SK-N-SH (cell line): ENCODE measurements at regions not wholly inside any gene's neighbourhood (a gene's known extent, or its start where the extent isn't known, plus 50 kb on each side); places are given as distances from the start of the nearest gene placed in this dataset.

ENCODE experiments used
- CTCF ChIA-PET: fragments of 300-600, 350-600 bp; formaldehyde crosslinking; extraction: SDS; loops from one replicate; lab custom pipeline; 2021; lab: Yijun Ruan, JAX
- POLR2A ChIA-PET: fragments of 350-600 bp; sonication (Branson Sonifier 250); formaldehyde crosslinking; extraction: SDS; loops from one replicate; lab custom pipeline; 2020; ENCODE audit warnings: antibody characterized with exemption, inconsistent platforms; lab: Yijun Ruan, JAX
- DNase-seq: peaks from one replicate; pipeline ENCODE4 v3.0.0; 2012
- H2AFZ ChIP-seq: fragments of 200-600 bp; sonication (generic); 2 replicates; pipeline ENCODE4 v1.8.1; 2016; ENCODE audit warnings: antibody characterized with exemption, mild to moderate bottlenecking, low read depth
- H3F3A ChIP-seq: fragments of 200-600 bp; sonication (generic); replicated peaks from 2 replicates; pipeline ENCODE3; 2016; ENCODE audit warnings: antibody characterized with exemption, mild to moderate bottlenecking; ENCODE audit not compliant: insufficient read depth
- H3K27ac ChIP-seq, 2 experiments: fragments of 200-500 bp in 1 of 2; fragments of 200-600 bp in 1 of 2; sonication (Bioruptor generic) in 1 of 2; sonication (generic), shearing (Covaris generic) in 1 of 2; 2 replicates each; pipeline versions ENCODE4 v1.5.1 to v1.6.1; 2014 to 2016; ENCODE audit warnings: low read depth in 2 of 2, inconsistent platforms in 1 of 2, low read length in 1 of 2, mild to moderate bottlenecking in 1 of 2, mixed read lengths in 1 of 2
- H3K27me3 ChIP-seq: fragments of 200-600 bp; sonication (generic), shearing (Covaris generic); 2 replicates; pipeline ENCODE4 v1.6.1; 2016; ENCODE audit warnings: mixed run types; ENCODE audit not compliant: insufficient read depth
- H3K36me3 ChIP-seq, 2 experiments: fragments of 200-500 bp in 1 of 2; fragments of 200-600 bp in 1 of 2; sonication (Bioruptor generic) in 1 of 2; sonication (generic) in 1 of 2; replicated peaks in 1 of 2; 2 replicates each; pipeline versions ENCODE3 to v1.5.1; 2014 to 2016; ENCODE audit warnings: low read length in 1 of 2, mild to moderate bottlenecking in 1 of 2; ENCODE audit not compliant: insufficient read depth in 2 of 2, control insufficient read depth in 1 of 2
- H3K4me1 ChIP-seq, 2 experiments: fragments of 200-500 bp in 1 of 2; fragments of 200-600 bp in 1 of 2; sonication (Bioruptor generic) in 1 of 2; sonication (generic), shearing (Covaris generic) in 1 of 2; 2 replicates each; pipeline versions ENCODE4 v1.5.1 to v1.6.1; 2014 to 2016; ENCODE audit warnings: low read depth in 1 of 2, low read length in 1 of 2, mixed run types in 1 of 2; ENCODE audit not compliant: insufficient read depth in 2 of 2, control insufficient read depth in 1 of 2
- H3K4me2 ChIP-seq: fragments of 200-600 bp; sonication (generic), shearing (Covaris generic); 2 replicates; pipeline ENCODE4 v1.6.1; 2017; ENCODE audit warnings: mixed run types
- H3K4me3 ChIP-seq, 2 experiments: fragments of 200-500 bp in 1 of 2; fragments of 200-600 bp in 1 of 2; sonication (Bioruptor generic) in 1 of 2; sonication (generic), shearing (Covaris generic) in 1 of 2; 2 replicates each; pipeline versions ENCODE4 v1.5.1 to v1.8.1; 2014 to 2016; ENCODE audit warnings: low read depth in 2 of 2, inconsistent platforms in 1 of 2, low read length in 1 of 2, mild to moderate bottlenecking in 1 of 2, mixed read lengths in 1 of 2, moderate library complexity in 1 of 2
- H3K79me2 ChIP-seq: fragments of 200-600 bp; sonication (generic); 2 replicates; pipeline ENCODE4 v1.8.1; 2017; ENCODE audit warnings: mild to moderate bottlenecking; ENCODE audit not compliant: insufficient read depth
- H3K9ac ChIP-seq: fragments of 200-600 bp; sonication (generic); 2 replicates; pipeline ENCODE4 v1.6.1; 2017; ENCODE audit warnings: mixed run types
- H3K9me2 ChIP-seq: fragments of 200-600 bp; sonication (generic); 2 replicates; pipeline ENCODE4 v1.6.1; 2017; ENCODE audit warnings: mixed run types
- H3K9me3 ChIP-seq: fragments of 200-600 bp; sonication (generic); 2 replicates; pipeline ENCODE4 v1.6.1; 2017; ENCODE audit warnings: mixed run types, mild to moderate bottlenecking, moderate library complexity
- H4K20me1 ChIP-seq: fragments of 200-600 bp; sonication (generic); 2 replicates; pipeline ENCODE4 v1.6.1; 2017; ENCODE audit warnings: mild to moderate bottlenecking, mixed run types; ENCODE audit not compliant: insufficient read depth
- CHD2 ChIP-seq: fragments of 150-350 bp; IDR thresholded peaks from 2 replicates; pipeline ENCODE4 v1.6.1; 2018; ENCODE audit warnings: low read length; ENCODE audit not compliant: partially characterized antibody
- EP300 ChIP-seq, 2 experiments: IDR thresholded peaks; 2 replicates each; pipeline versions ENCODE4 v1.4.0 to v1.6.1; 2012; ENCODE audit warnings: borderline replicate concordance in 1 of 2, low read depth in 1 of 2, low read length in 1 of 2
- EZH2phosphoT487 ChIP-seq: fragments of 200-600 bp; sonication (generic); IDR thresholded peaks from 2 replicates; pipeline ENCODE4 v1.6.1; 2017; ENCODE audit warnings: low read depth, mixed run types, mild to moderate bottlenecking, antibody characterized with exemption, moderate library complexity, borderline replicate concordance
- FOSL2 ChIP-seq: IDR thresholded peaks from 2 replicates; pipeline ENCODE4 v1.4.0; 2012; ENCODE audit warnings: low read depth, mild to moderate bottlenecking, moderate library complexity, borderline replicate concordance
- FOXJ3 ChIP-seq: sonication (generic); formaldehyde crosslinking; IDR thresholded peaks from 2 replicates; pipeline ENCODE4 v1.5.1; 2020; ENCODE audit warnings: mild to moderate bottlenecking, missing genetic modification reagents
- FOXM1 ChIP-seq: IDR thresholded peaks from 2 replicates; pipeline ENCODE4 v1.4.0; 2012; ENCODE audit warnings: low read depth, mild to moderate bottlenecking
- GATA2 ChIP-seq: sonication (generic); formaldehyde crosslinking; IDR thresholded peaks from 2 replicates; pipeline ENCODE4 v1.5.0; 2020; ENCODE audit warnings: mild to moderate bottlenecking, missing genetic modification reagents
- IRF3 ChIP-seq: fragments of 150-350 bp; IDR thresholded peaks from 2 replicates; pipeline ENCODE4 v1.6.1; 2016; ENCODE audit warnings: mild to moderate bottlenecking, low read depth, low read length
- JUND ChIP-seq: IDR thresholded peaks from 2 replicates; pipeline ENCODE4 v1.4.0; 2012
- NRF1 ChIP-seq: IDR thresholded peaks from 2 replicates; pipeline ENCODE4 v1.6.1; 2012; ENCODE audit warnings: low read depth, mild to moderate bottlenecking, low read length
- PBX3 ChIP-seq: IDR thresholded peaks from 2 replicates; pipeline ENCODE4; 2012
- POLR2AphosphoS5 ChIP-seq: IDR thresholded peaks from 2 replicates; pipeline ENCODE4 v1.6.1; 2012; ENCODE audit warnings: low read depth, low read length
- RFX5 ChIP-seq: IDR thresholded peaks from 2 replicates; pipeline ENCODE4 v1.6.1; 2012; ENCODE audit warnings: mild to moderate bottlenecking, improper control_type of control experiment, low read length
- TAF1 ChIP-seq: IDR thresholded peaks from 2 replicates; pipeline ENCODE4 v1.6.1; 2012; ENCODE audit warnings: low read depth, mild to moderate bottlenecking, low read length, moderate library complexity, borderline replicate concordance
- TCF12 ChIP-seq: IDR thresholded peaks from 2 replicates; pipeline ENCODE4 v1.4.0; 2012
- TEAD4 ChIP-seq: IDR thresholded peaks from 2 replicates; pipeline ENCODE4 v1.4.0; 2012; ENCODE audit warnings: mild to moderate bottlenecking, borderline replicate concordance; ENCODE audit not compliant: insufficient read depth
- USF2 ChIP-seq: fragments of 150-350 bp; IDR thresholded peaks from 2 replicates; pipeline ENCODE4 v1.6.1; 2017; ENCODE audit warnings: antibody characterized with exemption, low read length, low read depth, borderline replicate concordance
- WGBS: methylation state at CpG from one replicate; pipeline ENCODE4 v1.1.6; 2017; ENCODE audit warnings: low lambda C conversion rate; 5-methylcytosine and 5-hydroxymethylcytosine counted together

- TF ChIP-seq EP300 (IDR thresholded peaks at IDR 0.05; ENCODE audit: borderline replicate concordance in 1 of 2, low read depth in 1 of 2, low read length in 1 of 2) = no peak
- no peak for TF ChIP-seq GATA2 (CRISPR knock-in tag)
Measured at GRCh38 chr3:25057379-25057778, 370.7 kb upstream of the RARB start (continued).

GRCh38 chr3:25064681-25065080, 363.4 kb upstream of the RARB start:
- no peak overlapping the region for H2AFZ ChIP-seq
- H3K9ac ChIP-seq = no peak overlapping the region
- H3K9me3 ChIP-seq = no peaks in the 10 kb centered on the region
- no peaks in the 10 kb centered on the region for H4K20me1 ChIP-seq
- no peak overlapping the region for H3K4me3 ChIP-seq
- H3K4me2 ChIP-seq = no peak overlapping the region
- no peaks in the 10 kb centered on the region for H3K79me2 ChIP-seq
- no peaks in the 10 kb centered on the region for H3F3A ChIP-seq
- no peaks in the 10 kb centered on the region for H3K36me3 ChIP-seq
- CTCF ChIA-PET = no interaction called here
- H3K4me1 ChIP-seq = no peaks in the 10 kb centered on the region
- no peak for DNase-seq
- H3K9me2 ChIP-seq = no peaks in the 10 kb centered on the region
- POLR2A ChIA-PET = no interaction called here
- WGBS = 16% methylated on average over 2 of the region's 2 CpGs
- TF ChIP-seq CHD2 (no peak), FOSL2 (no peak), TAF1 (no peak), RFX5 (no peak), TCF12 (no peak), FOXJ3 (CRISPR knock-in tag) (no peak), POLR2AphosphoS5 (no peak), USF2 (no peak), EZH2phosphoT487 (no peak), IRF3 (no peak), GATA2 (CRISPR knock-in tag) (no peak)
- no peak overlapping the region for H3K27ac ChIP-seq
- H3K27me3 ChIP-seq = no peaks in the 10 kb centered on the region

GRCh38 chr3:25069970-25070369, 358.1 kb upstream of the RARB start:
- Histone ChIP-seq H4K20me1 (no peaks in the 10 kb centered on the region), H3K9me3 (no peaks in the 10 kb centered on the region), H3K79me2 (no peaks in the 10 kb centered on the region), H3K9ac (no peak overlapping the region), H3K4me2 (no peak overlapping the region), H3K4me1 (peaks cover 0 to 1% of the 10 kb centered on the region in 2 experiments; a peak in 2 of 4 replicates), H3K27ac (no peak overlapping the region), H2AFZ (no peak overlapping the region), H3K4me3 (no peak overlapping the region), H3K36me3 (no peaks in the 10 kb centered on the region), H3F3A (no peaks in the 10 kb centered on the region), H3K9me2 (no peaks in the 10 kb centered on the region), H3K27me3 (no peaks in the 10 kb centered on the region)
- TF ChIP-seq JUND = no peak
- TF ChIP-seq TEAD4 = no peak
- TF ChIP-seq FOXM1 = no peak
- TF ChIP-seq NRF1 = no peak
- TF ChIP-seq POLR2AphosphoS5 = no peak
- TF ChIP-seq PBX3 = no peak
- TF ChIP-seq TCF12 = no peak
- ChIA-PET POLR2A (no interaction called here), CTCF (interaction anchor here (0.8 kb wide), 1 partner anchor 37 kb away, joined by 3 read pairs; no protein-coding TSS in a partner anchor)
- no peak for DNase-seq
- WGBS = 53% methylated on average over 3 of the region's 3 CpGs
